NCI-H446 treated with DMSO at 0.1 percent for 48 hours (cell line): ENCODE measurements at regions not wholly inside any gene's neighbourhood (a gene's known extent, or its start where the extent isn't known, plus 50 kb on each side); places are given as distances from the start of the nearest gene placed in this dataset.
"Not testable (repeated sequence)": the region's sequence is repeated elsewhere in the genome, so short reads cannot be mapped to it uniquely, and the experiment has no call there.

Source experiments
- DNase-seq: peaks from one replicate; lab custom pipeline; 2025; lab: John Stamatoyannopoulos, UW

GRCh38 chr3:125917020-125917549, 51.9 kb upstream of the ROPN1B start:
- DNase-seq: not testable (repeated sequence)

- DNase-seq: not testable (repeated sequence)
Observed at GRCh38 chr3:125918024-125918423, 51.0 kb upstream of the ROPN1B start.

- DNase-seq: not testable (repeated sequence)
Observed at GRCh38 chr3:125918451-125918850, 50.5 kb upstream of the ROPN1B start.

- DNase-seq: not testable (repeated sequence)
Observed at GRCh38 chr3:125918866-125919265, 50.1 kb upstream of the ROPN1B start.
